ENCODE measurements at regions not wholly inside any gene's neighbourhood (a gene's known extent, or its start where the extent isn't known, plus 50 kb on each side); places are given as distances from the start of the nearest gene placed in this dataset.

DNA sequence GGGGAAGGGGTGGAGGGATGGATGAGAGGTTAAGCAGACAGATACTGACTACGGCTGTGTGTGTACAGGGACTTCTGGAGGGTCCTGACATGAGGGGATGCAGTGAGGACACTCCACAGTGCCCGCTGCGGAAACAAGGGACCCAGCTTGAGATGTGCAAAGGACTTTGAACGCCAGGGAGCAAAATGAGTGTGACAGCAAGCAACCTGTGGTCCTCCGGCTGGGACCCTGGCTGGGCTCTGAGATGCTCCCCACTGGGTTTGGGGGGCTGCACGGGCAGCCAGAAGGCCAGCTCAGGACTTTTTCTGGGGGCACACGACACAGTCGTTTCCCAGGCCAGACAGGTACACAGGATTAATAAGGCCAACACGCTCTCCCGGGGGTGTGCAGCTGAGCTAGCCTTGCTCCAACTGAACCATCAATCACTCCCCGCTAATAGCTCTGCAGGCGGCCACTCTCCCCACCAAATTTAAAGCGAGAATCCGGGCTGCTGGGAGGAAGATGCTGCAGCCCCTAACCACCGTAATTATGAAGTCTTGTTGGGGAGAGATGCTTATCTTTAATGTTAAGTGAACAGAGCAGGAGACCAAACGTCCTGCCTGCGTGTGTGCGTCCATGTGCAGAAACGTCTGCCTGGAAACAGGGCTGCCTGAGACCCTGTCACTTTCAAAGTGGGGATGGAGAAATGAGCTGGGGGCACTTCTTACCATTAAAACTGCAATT lies 51.6 kb upstream of the DLK1 start:
- DNase-seq, result peak in 2 of 3 experiments; percentile 85 to 94

DNA sequence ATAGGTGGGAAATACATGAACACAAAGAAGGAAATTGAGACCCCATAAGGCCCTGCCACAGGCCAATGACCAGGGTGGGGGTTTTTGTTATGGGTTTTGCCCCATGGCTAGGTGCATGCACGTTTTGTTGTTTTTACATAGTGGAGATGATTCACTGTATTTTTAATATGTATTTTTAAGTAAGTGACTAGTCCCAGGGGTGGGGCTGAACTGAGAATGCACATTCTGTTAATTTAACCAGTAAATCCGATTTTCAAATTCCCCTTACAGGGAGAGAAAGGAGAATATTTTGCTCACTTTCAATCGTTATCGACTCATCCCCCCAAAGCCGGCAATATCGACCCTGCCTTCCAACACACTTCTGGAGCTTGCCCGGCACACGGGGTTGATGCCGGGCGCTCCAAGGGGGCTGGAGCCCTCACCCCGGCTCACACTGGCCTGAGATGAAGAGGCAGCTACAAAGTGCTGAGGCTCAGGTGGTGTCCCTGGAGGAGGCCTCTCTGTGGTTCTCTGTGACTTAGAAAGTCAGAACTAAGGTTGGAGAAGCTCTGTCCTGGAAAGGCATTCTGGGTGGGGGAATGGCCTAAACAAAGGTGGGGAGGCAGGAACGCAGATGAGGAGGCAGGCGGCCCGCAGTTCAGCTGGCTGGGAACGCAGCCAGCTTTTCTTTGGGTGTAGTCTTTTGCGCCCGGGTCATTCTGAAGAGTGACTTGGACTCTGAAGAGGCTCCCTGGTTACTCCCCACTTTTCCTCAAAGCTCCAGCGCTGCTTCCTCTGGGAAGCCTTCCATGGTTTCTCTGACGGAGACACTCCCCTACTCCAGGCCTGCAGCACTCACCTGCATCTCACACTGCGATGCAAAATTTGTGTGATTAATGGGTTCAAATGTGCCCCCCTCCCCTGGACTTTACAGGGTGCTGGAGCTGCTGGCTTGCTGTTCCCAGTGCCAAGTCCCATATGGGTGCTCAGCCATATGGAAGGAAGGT lies 50.7 kb upstream of the DLK1 start:
- DNase-seq, result peak in 1 of 3 experiments; percentile 31

All from NCI-H1417 (cell line).